Endometrium (tissue), 2 donors: ENCODE measurements at regions not wholly inside any gene's neighbourhood (a gene's known extent, or its start where the extent isn't known, plus 50 kb on each side); places are given as distances from the start of the nearest gene placed in this dataset.

Experiments
- FAIRE-seq: peaks from 2 replicates; lab custom pipeline; 2012; peaks lifted over from hg19 to GRCh38; lab: Jason Lieb, UNC
- donor health status: control.
- donor health status: control.

DNA sequence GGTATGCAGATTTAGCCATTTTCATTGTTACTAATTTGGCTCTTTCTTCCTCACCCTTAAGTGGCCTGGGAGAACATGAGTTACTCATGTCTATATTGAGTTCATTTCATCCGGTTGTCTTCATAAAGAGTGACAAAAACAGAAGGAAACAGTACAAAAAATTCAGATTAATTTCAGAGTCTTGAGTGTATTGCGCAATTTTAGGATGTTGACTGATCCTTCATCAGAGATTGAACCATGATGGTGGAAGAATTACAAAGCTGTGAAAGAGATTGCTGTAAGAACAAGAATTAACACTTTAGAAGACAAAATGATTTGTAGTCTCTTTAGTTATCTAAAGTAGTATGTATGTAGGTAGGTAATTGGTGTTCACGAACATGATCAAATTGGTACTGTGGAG, 194.0 kb upstream of the PPP1R3A start:
- FAIRE-seq = no peak

DNA sequence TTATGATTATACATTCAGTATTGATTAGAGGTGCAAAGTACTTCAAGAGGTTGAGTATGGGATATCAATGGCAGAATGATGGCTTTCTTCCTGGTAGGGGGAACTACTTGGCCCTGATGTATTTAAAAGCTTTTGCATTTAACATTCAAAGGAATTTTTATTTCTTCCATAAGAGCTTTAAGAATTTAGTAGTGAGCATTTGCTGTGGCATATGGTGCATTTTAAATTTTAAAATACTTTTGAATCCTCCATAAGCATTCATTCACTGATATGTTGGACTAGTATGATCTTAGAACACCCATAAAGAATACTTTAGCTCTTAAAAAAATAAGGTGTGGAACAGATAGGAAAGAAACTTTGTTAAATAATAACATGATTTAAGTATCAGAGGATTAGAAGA, 191.9 kb upstream of the PPP1R3A start:
- no peak for FAIRE-seq

DNA sequence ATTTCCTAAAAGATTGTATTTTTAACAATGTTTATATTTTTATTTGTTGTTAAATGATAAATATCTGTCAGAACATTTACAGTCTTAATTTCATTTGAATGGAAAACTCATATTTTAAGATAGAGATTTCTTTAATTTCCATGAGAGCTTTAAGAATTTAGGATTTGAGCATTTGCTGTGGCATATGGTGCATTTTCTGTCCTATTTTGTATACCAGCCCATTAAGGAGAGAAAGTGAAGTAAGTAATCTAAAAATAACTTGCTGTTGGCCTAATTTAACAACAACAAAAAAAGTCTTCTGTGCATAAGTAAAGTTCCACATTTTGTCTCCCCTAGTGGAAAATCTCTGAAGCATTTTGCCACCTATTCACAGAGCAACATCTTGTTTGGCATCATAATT, 190.9 kb upstream of the PPP1R3A start:
- no peak for FAIRE-seq

DNA sequence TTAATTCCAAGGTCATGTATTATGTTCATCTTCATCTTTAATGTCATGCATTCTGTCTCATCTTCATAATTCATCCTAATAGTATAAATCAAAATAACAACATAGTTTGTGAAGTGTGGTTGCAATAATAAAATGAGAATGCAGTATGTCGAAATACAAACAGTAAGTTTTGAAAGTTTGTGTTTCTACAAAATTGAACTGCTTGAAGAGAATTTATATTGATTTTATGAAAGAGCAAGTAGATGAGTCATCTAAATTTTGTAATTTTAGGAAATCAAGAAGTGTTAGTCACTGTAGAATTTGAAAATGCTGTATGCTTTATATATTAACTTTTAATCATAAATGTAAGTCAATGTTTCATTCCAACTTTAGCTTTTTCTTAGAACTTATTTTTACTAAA, 190.5 kb upstream of the PPP1R3A start:
- FAIRE-seq = no peak

DNA sequence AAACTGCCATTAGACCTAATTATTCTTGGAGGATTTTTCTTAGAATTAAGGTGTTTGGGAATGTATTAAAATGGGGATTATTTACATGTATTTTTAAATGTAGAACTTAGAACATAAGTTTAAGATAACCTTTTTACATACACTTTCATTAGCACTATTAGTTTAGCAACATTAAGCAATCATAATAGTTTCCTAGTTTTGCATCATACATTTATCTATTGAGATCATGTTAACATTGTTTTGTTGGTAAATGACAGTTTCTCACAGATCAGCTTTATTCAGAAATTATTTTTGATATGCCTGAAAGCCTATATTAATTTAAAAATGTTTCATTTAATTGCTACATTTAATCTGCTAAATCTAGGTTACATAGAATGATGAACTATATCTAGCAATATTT, 189.7 kb upstream of the PPP1R3A start:
- FAIRE-seq = peak; percentile 12

DNA sequence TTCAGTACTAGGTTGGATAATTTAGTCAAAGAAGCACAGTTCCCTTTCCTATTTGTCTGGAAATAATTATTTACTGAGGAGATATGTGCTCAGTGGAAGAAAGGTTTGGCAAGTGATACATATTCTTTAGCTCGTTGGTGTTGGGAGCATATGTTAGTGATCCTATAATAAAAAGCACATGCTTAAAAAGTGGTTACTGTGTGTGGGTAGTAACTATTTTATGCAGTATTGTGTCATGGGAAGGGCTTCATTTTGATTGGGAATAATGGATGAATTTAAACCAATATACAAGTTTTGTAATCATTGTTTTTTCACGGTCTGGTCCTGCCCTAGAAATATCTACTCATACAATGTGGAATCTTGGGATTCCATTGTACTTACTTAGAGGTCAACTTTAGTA, 188.7 kb upstream of the PPP1R3A start:
- no peak for FAIRE-seq

DNA sequence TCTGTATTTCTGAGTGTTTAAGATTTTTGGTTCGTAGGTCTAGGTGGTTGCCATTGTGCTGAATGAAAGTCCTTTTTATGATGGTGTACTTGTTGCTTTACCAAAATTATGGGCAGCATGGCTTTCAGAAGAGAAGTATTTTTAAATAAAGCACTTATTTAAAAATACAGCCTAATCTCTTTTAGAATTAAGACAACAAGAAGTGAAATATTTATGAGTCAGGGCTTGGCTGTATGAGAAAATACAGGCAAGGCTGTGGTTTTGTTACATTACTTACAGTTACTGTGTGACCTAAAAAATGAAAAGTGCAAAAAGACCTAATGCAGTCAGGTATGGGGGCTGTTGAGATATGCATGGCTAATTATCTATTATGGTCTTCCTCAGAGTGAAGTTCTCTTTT, 185.2 kb upstream of the PPP1R3A start:
- FAIRE-seq = no peak

DNA sequence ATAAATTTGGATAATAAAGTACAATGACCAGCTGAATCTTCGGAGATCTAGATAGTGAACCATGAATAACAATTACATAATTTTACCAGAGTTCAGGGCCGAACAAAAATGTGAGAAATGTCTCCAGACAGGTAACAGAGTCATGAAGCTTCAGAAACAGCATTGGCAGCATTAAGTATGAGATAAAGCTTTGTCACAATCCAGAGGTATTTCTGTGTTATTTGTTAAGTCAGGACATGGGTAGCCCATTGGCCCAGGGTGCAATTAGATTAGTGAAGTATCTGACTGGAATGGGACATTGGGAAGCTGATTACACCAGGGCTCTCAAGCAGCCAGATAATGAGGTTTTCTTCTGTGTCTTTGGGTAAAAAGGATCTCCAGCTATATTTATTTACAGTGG, 184.2 kb upstream of the PPP1R3A start:
- FAIRE-seq = no peak

DNA sequence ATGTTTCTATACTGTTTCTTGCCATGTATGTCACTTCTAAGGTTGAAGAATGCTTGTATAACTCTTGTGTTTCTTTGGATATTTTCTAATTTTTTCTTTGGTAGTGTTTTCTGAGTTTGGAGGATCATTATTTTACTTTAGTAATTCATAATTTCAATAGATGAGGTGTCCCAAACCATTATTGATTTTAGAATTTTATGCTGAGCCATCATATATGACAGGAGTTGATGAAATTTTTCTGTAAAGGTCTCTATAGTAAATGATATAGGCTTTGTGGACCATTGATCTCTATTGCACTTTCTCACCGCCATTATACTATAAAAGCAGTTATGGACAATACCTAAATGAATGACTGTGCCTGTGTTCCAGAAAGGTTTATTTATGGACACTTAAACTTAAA, 183.3 kb upstream of the PPP1R3A start:
- no peak for FAIRE-seq

DNA sequence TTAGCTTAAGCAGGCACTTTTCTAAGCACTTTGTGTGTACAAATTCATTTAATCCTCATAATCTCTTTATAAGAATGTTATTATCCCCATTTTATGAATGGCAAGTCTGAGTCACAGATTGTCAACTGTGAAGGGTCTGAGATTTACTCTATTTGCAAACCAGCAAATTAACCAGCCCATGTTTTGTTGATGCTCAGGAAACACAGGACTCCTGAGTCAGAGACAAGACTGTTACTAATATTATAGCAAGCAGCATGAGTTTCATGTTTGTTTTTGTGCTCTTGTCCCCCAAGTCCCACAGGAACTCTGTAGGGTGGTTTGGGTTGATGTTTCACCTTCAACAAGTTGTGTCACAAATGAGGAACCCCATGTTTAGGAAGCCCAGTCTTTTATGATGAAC, 182.0 kb upstream of the PPP1R3A start:
- FAIRE-seq = no peak

DNA sequence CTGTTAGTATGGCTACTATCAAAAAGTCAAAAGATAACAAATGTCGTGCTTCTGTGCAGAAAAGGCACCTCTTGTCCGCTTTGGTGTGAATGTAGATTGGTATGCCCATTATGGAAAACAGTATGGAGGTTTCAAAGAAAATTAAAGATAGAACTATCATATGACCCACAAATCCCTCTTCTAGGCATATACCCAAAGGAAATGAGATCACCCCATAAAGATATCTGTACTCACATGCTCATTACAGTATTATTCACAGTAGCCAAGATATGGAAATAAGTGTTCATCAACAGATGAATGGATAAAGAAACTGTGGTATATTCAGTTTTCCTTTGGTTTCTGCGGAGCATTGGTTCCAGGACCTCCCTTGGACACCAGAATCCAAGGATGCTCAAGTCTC, 180.5 kb upstream of the PPP1R3A start:
- no peak for FAIRE-seq

DNA sequence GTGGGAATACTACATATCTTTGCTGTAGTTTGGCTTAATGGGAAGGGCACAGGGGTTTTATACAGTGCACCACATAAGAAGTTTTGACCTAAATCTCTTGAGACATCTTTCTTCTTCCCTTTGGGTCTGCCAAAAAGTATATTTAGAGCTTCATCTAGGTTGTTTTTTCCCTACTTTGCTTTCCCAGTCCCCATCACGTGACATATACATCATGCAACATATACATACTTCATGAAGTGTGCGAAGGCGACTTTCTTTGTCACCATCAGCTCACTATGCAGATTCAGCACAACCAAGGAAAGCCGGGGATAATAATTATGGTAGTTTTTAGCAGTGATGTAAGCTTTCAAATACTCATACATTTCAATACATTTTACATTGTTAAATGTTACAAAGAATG, 177.1 kb upstream of the PPP1R3A start:
- FAIRE-seq = no peak

DNA sequence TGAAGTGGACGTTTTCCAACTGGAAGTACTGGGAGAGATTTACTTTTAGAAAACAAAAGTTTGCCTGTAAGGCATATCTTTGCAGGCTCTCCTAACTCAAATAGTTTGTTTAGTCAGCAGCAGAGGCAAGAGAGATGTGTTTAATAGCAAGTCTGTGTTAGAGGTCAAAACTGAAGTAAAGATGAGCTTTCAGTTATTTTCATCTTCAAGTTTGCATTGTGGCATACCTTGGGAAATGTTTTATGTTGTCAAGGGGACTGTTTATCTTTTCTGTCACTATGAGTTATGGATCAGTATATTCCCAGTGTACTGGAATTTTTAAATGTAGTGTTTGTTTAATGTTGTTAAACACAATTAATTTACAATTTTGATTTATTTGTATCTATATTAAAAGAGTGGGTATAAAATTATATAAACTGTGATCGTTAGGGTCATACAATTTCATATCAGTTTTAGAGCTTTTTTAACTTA, 169.7 kb upstream of the PPP1R3A start:
- FAIRE-seq = peak; percentile 46

DNA sequence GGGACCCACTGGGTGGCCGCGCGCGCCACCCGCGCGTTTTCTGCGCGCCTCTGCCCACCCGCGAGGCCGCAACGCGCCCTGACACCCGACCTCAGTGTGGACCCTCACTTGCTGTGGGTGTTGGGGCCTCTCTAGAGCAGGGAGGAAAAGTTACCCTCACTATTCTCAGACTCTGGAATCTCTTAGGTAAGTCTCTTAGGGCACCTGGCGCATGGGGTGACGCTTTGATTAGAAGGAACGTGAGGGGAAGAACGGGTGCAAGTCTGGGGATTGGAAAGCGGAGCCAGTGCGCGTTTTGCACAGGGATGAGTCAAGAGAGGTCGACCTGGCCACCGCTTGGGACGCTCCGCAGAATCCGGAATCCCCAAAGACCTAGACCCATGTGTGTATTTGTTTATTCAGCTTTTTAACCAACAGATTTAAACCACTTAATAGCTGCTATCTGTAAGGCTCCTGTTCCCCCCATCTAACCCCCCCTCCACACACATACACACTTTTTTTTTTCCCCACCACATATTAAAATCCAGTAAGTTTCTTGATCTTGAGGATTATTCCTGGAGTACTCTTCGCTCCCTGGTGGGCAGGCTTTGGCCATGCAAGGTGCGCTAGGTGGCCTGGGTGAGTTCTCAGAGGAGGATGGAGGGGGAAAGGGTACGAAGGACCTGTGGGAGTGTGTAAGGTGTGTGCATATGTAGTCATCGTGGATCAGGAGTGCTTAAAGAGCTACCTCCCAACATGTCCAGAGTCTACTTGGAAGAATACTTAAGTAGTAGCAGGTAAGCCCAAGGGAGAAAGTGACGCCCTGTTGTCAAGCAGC, 169.1 kb upstream of the PPP1R3A start:
- no peak for FAIRE-seq

DNA sequence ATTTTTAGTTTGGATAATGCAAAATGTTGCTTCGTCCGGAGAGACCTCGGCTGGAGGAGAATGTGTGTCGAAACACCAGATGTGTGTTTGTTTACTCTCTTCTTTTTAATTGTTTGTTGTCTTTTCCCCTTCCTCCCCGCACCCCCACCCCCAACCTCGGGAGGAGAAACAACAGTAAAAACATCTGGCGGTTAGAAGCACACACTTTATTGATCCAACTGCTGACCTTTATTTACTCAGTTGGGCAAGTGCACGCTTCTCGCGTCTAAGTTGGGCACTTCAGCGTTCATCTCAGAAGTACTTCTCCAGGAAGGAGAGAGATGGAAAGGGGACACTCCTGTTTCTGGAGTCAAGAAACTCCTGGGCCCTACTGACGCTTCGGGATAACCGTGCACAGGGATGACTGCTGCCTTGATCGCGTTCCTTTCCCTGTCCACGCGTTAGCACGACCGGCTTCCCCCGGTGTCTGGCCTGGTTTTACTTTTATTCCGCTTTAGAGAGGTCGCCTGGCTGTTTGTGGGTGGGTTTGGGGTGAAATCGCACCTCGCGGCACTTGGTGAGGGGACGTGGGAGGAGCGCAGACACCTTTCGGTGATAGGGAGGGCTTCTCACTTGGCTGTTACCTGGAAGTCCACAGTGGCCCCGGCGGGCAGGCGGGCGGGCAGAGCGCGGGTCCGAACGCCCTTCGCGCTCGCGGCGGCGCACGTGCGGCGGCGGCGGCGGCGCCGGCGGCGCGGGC, 168.3 kb upstream of the PPP1R3A start:
- no peak for FAIRE-seq

DNA sequence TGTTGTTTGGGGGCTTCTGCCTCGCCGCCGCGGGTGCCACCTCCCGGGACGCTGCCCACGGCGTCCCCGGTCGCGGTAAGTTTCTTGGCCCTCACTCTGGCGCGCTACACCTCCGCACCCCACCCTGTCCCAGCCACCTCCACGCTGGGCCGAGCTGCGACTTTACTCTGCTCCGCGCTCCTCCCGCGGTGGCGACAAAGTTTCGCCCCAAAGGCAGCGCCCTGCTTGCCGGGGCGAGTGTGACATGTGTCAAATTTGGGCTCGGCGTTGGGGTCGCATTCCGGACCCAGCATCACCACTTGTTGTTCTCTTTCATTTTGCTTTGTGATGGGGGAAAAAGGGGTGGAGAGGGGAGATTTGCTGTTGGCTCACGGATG, 167.7 kb upstream of the PPP1R3A start:
- FAIRE-seq = no peak

DNA sequence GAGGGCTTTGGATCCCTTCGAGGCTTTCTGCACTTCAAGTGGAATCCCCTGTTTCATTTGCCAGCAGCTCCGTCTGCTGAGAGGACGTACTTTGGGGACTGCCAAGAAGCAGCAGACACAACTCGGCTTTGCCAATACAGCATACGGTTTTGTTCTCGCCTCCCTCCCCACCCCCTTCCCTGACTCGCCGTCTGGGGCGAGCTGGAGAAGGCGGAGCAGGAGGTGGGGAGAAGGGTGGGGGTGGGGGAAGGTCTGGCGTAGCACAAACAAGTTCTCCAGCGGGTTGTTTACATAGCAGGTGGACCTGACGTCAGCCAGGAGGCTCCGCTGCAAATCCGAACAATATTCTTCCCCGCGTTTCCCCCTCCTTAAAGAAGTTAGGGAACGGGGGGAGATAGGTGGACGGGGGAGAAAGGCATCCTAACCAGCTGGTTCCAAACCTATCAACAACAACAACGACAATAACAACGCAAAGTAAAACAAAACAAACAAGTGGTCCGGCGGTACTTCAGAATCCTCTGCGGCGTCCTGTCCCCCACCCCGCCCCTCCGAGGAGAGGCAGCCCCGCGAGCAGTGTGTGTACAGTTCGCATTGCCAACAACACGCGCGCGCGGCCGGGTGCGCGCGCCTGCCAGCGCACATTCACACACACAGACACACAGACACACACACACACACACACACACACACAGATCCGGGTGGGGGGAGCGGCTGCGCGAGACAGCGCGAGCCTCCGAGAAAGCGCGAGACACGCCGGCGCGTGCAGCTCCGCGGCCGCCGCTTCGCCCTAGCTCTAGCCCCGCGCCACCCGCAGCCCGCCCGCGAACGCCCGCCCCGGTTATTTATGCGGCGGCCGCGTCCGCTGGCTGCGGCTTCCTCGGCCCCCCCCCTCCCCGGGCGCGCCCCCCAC, 167.0 kb upstream of the PPP1R3A start:
- FAIRE-seq = no peak

DNA sequence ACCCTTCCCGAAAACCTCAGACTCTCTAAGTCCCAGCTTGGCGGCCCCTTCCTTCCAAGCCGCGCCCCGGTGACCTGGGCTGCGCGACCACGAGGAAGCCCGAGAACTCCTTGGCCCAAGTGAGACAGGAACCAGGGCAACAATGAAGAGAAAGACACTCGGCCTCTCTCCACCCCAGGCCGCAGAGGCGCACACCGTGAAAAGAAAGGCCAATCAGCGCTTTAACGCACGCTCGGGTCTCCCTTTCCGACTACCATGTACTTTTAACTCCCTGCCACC, 166.4 kb upstream of the PPP1R3A start:
- no peak for FAIRE-seq

DNA sequence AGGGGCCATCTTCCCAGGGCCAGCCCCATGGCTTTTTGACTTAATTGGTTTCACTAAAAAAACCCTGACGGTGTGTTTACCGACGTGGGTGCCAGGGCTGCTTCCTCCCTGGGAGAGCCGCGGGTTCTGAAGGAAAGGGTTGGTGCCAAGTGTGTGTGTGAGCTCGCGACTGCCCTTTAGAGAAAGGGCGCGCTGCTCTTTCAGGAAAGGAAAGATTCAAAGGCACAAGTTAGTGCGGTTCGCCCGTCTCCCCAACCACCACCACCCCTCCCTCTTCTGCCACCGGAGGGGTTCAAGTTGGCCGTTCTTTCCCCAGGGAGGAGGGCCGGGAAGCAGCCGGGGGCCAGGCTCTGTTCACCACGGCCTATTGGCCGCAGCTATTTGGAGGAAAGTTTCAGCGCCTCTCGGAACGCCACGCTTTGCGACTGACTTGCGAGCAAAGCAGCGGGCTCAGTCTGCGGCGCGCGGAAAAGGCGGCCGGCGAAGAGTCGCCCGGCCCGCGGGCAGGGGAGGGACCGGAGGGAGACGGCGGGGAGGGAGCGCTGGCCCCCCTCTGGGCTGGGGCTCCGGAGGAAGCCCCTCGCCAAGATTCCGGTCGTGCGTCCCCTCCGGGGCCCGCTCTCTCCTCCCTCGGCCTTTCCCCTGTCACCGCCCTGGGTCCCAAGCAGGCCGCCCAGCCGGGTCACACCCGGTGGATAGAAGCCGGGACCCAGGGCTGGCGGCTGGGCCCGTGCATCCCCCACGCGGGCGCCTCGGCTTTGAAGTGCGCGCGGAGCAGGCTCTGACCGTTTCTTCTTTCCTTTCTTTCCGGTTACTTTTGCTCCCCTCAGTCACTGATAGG, 165.9 kb upstream of the PPP1R3A start:
- FAIRE-seq = no peak

DNA sequence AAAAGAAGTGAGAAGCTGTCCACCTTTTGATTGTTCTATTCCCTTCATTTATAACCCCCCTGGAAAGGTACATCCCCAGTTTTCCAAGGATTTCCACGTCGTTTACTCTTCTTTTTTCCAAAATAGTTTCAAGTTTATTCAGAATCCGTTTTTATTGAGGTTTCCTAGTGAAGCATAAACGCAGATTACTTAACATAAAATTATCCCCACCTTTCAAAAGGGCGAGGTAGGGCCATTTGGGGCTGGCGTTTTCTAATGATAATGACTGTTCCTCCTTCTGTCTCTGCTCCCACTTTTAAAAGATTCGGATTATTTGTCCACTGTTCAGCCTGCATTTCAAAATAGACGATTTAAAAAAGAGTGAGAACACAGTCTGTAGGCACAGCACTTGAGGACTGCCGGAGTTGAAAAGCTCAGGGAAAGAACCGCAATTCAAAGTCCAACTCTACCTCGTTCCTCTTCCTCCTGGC, 165.2 kb upstream of the PPP1R3A start:
- FAIRE-seq = no peak

DNA sequence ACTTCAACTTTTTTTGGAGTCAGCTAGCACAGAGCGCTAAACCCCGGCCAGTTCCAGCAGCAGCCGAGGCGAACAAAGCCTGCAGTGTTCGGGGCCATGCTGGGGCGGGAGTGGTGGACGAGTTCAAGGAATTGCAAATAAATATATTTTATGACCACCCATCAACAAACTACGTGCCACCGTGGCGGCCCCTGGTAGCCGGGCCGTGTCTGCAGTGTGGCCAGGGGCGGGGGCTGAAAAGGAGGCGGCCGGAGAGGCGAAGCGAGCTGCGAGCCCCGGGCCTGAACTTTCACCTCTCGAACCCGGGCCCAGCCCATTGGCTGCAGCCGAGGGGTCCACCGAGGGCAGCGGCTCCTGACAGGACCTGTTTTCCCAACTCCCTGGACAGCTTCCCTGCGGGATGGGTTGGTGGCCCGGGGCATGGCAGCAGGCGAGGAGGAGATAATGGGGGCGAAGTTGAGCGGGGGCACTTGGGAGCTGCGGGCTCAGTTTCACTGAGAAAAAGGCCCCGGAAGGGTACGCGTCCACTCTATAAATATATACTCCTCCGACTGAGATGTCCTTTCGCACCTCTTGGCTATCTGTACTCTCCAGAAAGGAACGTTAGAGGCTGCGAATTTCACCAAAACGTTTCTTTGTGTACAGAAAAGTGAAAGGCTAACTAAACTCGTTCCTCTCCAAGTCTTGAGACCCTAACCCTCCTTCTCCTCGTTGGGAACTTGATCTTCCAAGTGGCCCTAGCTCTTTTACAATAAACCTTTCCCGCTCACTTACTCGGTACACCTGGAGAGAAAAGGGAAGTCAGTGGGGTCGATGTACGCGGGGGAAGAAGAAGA, 164.6 kb upstream of the PPP1R3A start:
- FAIRE-seq = no peak
